SK-N-SH treated with all-trans-retinoic acid at 6 μM for 48 hours (cell line): ENCODE measurements at regions not wholly inside any gene's neighbourhood (a gene's known extent, or its start where the extent isn't known, plus 50 kb on each side); places are given as distances from the start of the nearest gene placed in this dataset.

ENCODE experiments used
- SNAI2 ChIP-seq: fragments of 250-450 bp; sonication (Bioruptor Pico); IDR thresholded peaks from 2 replicates; pipeline ENCODE4 v1.5.0; 2020; ENCODE audit warnings: mild to moderate bottlenecking, moderate library complexity
- ZFP3 ChIP-seq: fragments of 250-450 bp; sonication (Bioruptor Pico); IDR thresholded peaks from 2 replicates; pipeline ENCODE4 v1.5.0; 2020; ENCODE audit warnings: mild to moderate bottlenecking, moderate library complexity

GRCh38 chr5:138625134-138625533 lies 49.9 kb upstream of the HSPA9 start:
- TF ChIP-seq SNAI2: no peak
- no peak for TF ChIP-seq ZFP3
